OCI-LY3 (cell line): ENCODE measurements at regions not wholly inside any gene's neighbourhood (a gene's known extent, or its start where the extent isn't known, plus 50 kb on each side); places are given as distances from the start of the nearest gene placed in this dataset.

Experiments used
- EZH2phosphoT487 ChIP-seq: fragments of 200-600 bp; shearing (Covaris generic); IDR thresholded peaks from 2 replicates; pipeline ENCODE4 v1.6.1; 2018; ENCODE audit warnings: antibody characterized with exemption, mixed run types, low read depth
- TF ChIP-seq, protein P1 (sequence below): fragments of 200-600, 300-600 bp; sonication (generic); IDR thresholded peaks from 2 replicates; pipeline ENCODE4 v1.5.1; 2014; ENCODE audit warnings: antibody characterized with exemption, low read length, low read depth

DNA sequence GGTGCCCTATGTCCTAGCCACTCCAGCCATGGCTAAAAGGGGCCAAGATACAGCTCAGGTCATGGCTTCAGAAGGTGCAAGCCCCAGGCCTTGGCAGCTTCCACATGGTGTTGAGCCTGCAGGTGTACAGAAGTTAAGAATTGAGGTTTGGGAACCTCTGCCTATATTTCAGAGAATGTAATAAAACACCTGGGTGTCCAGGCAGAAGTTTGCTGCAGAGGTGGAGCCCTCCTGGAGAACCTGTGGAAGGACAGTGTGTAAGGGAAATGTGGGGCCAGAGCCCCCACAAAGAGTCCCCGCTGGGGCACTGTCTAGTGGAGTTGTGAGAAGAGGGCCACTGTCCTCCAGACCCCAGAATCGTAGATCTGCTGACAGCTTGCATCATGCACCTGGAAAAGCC lies 74.1 kb downstream of the SMIM21 start:
- TF ChIP-seq, protein P1, sequence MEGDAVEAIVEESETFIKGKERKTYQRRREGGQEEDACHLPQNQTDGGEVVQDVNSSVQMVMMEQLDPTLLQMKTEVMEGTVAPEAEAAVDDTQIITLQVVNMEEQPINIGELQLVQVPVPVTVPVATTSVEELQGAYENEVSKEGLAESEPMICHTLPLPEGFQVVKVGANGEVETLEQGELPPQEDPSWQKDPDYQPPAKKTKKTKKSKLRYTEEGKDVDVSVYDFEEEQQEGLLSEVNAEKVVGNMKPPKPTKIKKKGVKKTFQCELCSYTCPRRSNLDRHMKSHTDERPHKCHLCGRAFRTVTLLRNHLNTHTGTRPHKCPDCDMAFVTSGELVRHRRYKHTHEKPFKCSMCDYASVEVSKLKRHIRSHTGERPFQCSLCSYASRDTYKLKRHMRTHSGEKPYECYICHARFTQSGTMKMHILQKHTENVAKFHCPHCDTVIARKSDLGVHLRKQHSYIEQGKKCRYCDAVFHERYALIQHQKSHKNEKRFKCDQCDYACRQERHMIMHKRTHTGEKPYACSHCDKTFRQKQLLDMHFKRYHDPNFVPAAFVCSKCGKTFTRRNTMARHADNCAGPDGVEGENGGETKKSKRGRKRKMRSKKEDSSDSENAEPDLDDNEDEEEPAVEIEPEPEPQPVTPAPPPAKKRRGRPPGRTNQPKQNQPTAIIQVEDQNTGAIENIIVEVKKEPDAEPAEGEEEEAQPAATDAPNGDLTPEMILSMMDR, result no peak
- TF ChIP-seq EZH2phosphoT487, result no peak
